Lower lobe of right lung (tissue), 2 donors: ENCODE measurements at regions not wholly inside any gene's neighbourhood (a gene's known extent, or its start where the extent isn't known, plus 50 kb on each side); places are given as distances from the start of the nearest gene placed in this dataset.

Experiments
- ATAC-seq, 2 donors: fragments of 200-7000 bp; cut with Tn5 transposase; one replicate each; pipeline ENCODE4 v1.9.1; 2020 to 2022; ENCODE audit warnings: mild to moderate bottlenecking in 2 of 2, moderate library complexity in 2 of 2
- DNase-seq: peaks from one replicate; pipeline ENCODE4 v3.0.0-alpha.2; 2020
- H3K27ac ChIP-seq: fragments of 200-600 bp; one replicate; pipeline ENCODE4 v1.8.0; 2022
- H3K27me3 ChIP-seq: fragments of 200-600 bp; one replicate; pipeline ENCODE4 v1.8.0; 2022; ENCODE audit warnings: low read depth
- H3K36me3 ChIP-seq: fragments of 200-600 bp; one replicate; pipeline ENCODE4 v1.8.0; 2022; ENCODE audit warnings: mild to moderate bottlenecking
- H3K4me1 ChIP-seq: fragments of 200-600 bp; one replicate; pipeline ENCODE4 v1.8.0; 2022
- H3K4me3 ChIP-seq: fragments of 200-600 bp; one replicate; pipeline ENCODE4 v1.8.0; 2022; ENCODE audit warnings: mild to moderate bottlenecking
- H3K9me3 ChIP-seq: fragments of 200-600 bp; one replicate; pipeline ENCODE4 v1.8.0; 2022
- intact Hi-C: fragments of 100-400 bp; cut with DNase I; formaldehyde crosslinking; loops from one replicate; pipeline ENCODE4 v1.11.0; 2022
- TF ChIP-seq, protein P1 (sequence below): fragments of 200-600 bp; IDR thresholded peaks from one replicate; pipeline ENCODE4 v1.8.0; 2022; ENCODE audit warnings: antibody characterized with exemption, mild to moderate bottlenecking
- donor health status: DM: no; HTN: yes; CAD: no; lungs with severe emphysema.

DNA sequence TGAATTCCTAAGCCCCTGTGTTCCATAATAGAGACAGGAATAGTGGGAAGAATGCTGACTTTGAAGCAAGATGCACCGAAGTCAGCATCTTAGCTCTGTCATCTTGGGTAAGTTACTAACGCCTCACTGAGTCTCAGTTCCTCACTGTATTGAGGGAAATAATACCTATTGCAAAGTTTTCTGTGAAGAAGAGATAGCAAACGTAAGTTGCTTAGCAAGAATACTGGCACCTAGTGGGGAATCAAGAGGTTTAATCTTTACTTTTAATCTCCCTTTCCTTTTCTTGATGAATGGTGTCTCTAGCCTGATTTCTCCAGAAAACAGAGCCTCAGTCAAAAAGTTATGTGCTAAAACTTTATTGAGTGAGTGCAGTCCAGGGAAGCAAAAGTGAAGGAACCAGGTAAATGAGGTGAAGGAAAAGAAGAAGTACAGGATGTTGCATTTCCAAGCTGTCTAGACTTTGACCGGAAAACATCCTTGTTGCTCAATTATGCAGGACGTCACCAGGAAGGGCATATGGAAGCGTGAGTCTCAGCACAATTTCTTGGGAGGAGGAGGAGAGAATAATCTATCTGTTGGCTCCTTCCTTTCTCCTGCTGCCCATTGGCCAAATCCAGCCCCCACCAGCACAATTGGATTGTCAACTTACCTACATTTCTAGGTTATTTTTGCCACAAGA, 210.0 kb downstream of the B3GLCT start:
- no peak for ATAC-seq
- Histone ChIP-seq H3K27ac (no peak overlapping the region), H3K27me3 (peaks cover 3% of the 10 kb centered on the region), H3K9me3 (no peaks in the 10 kb centered on the region), H3K36me3 (no peaks in the 10 kb centered on the region), H3K4me3 (no peak overlapping the region), H3K4me1 (no peaks in the 10 kb centered on the region)
- intact Hi-C loops, result no loop called here
- DNase-seq, result no peak
- TF ChIP-seq, protein P1, sequence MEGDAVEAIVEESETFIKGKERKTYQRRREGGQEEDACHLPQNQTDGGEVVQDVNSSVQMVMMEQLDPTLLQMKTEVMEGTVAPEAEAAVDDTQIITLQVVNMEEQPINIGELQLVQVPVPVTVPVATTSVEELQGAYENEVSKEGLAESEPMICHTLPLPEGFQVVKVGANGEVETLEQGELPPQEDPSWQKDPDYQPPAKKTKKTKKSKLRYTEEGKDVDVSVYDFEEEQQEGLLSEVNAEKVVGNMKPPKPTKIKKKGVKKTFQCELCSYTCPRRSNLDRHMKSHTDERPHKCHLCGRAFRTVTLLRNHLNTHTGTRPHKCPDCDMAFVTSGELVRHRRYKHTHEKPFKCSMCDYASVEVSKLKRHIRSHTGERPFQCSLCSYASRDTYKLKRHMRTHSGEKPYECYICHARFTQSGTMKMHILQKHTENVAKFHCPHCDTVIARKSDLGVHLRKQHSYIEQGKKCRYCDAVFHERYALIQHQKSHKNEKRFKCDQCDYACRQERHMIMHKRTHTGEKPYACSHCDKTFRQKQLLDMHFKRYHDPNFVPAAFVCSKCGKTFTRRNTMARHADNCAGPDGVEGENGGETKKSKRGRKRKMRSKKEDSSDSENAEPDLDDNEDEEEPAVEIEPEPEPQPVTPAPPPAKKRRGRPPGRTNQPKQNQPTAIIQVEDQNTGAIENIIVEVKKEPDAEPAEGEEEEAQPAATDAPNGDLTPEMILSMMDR, result no peak

DNA sequence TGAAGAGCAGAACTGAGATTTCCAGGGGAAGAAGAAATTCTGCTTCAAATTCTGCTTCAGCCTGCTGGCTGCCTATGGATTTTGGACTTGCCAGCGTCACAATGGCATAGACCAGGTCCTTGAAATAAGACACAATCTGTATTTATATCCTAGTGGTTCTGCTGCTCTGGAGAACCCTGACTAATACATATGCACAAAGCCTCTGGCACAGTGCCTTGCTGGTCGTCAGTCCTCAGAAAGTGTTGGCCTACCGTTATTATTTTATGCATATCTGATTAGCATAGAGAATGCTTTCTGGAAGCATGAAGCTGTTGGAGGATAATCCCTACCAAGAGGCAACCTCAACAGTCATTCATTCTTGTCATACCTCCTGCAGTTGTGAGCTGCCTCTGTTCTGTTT, 213.7 kb downstream of the B3GLCT start:
- ATAC-seq (no peak), DNase-seq (no peak)
- H3K27me3 ChIP-seq, result peaks cover 3% of the 10 kb centered on the region
- intact Hi-C loops, result no loop called here
- no peaks in the 10 kb centered on the region for H3K9me3 ChIP-seq
- no peak overlapping the region for H3K4me3 ChIP-seq
- no peaks in the 10 kb centered on the region for H3K36me3 ChIP-seq
- TF ChIP-seq, protein P1, result no peak
- no peaks in the 10 kb centered on the region for H3K4me1 ChIP-seq
- H3K27ac ChIP-seq, result no peak overlapping the region

GRCh38 chr13:31416066-31416465, 216.3 kb downstream of the B3GLCT start:
- H3K27me3 ChIP-seq, result peaks cover 3% of the 10 kb centered on the region
- DNase-seq (no peak), ATAC-seq (no peak)
- intact Hi-C loops, result no loop called here
- no peak overlapping the region for H3K27ac ChIP-seq
- TF ChIP-seq, protein P1, result no peak
- H3K9me3 ChIP-seq, result no peaks in the 10 kb centered on the region
- no peaks in the 10 kb centered on the region for H3K36me3 ChIP-seq
- H3K4me3 ChIP-seq, result no peak overlapping the region
- no peaks in the 10 kb centered on the region for H3K4me1 ChIP-seq

DNA sequence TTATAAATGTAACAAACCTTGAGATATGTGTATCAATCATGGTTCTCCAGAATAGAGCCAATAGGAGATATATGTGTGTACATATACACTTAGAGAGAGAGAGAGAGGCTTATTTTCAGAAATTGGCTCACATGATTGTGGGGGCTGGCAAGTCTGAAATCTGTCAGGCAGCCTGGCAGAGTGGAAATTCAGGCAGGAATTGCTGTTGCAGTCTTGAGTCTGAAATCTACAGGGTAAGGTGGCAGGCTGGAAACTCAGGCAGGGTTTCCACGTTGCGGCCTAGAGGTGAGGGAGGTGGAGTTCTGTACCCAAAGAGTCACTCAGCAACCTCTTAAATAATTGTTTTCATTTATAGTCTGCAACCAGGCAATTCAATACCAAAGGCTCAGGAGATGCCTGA, 218.4 kb downstream of the B3GLCT start:
- no peaks in the 10 kb centered on the region for H3K9me3 ChIP-seq
- TF ChIP-seq, protein P1, result no peak
- DNase-seq (no peak), ATAC-seq (no peak)
- H3K27me3 ChIP-seq, result no peaks in the 10 kb centered on the region
- no peaks in the 10 kb centered on the region for H3K4me1 ChIP-seq
- H3K36me3 ChIP-seq, result no peaks in the 10 kb centered on the region
- intact Hi-C loops, result no loop called here
- H3K27ac ChIP-seq, result no peak overlapping the region
- no peak overlapping the region for H3K4me3 ChIP-seq

- Histone ChIP-seq H3K4me1 (no peaks in the 10 kb centered on the region), H3K27me3 (no peaks in the 10 kb centered on the region), H3K27ac (no peak overlapping the region), H3K9me3 (no peaks in the 10 kb centered on the region), H3K4me3 (no peak overlapping the region), H3K36me3 (no peaks in the 10 kb centered on the region)
- no peak for DNase-seq
- no peak for ATAC-seq
- TF ChIP-seq, protein P1, result no peak
- intact Hi-C loops, result no loop called here
Measured at GRCh38 chr13:31421756-31422155, 222.0 kb downstream of the B3GLCT start.
